ENCODE measurements at regions not wholly inside any gene's neighbourhood (a gene's known extent, or its start where the extent isn't known, plus 50 kb on each side); places are given as distances from the start of the nearest gene placed in this dataset.

GRCh38 chr3:74789111-74789510, 174.7 kb upstream of the CNTN3 start:
- Mint-ChIP-seq H3K9me3 (ENCODE audit: low read depth) (no peaks in the 10 kb centered on the region), H3K36me3 (ENCODE audit: low read depth) (no peaks in the 10 kb centered on the region), H3K27me3 (ENCODE audit: low read depth) (no peaks in the 10 kb centered on the region), H3K4me3 (ENCODE audit: unreplicated experiment) (no peak overlapping the region), H3K27ac (ENCODE audit: unreplicated experiment) (no peak overlapping the region), H3K4me1 (ENCODE audit: low read depth) (no peaks in the 10 kb centered on the region)
- no peak for DNase-seq (ENCODE audit: low spot score)
- TF ChIP-seq CTCF (IDR thresholded peaks at IDR 0.05), result no peak

- Mint-ChIP-seq H3K27me3 (ENCODE audit: low read depth) (peaks cover 4% of the 10 kb centered on the region), H3K27ac (ENCODE audit: unreplicated experiment) (no peak overlapping the region), H3K36me3 (ENCODE audit: low read depth) (no peaks in the 10 kb centered on the region), H3K4me1 (ENCODE audit: low read depth) (no peaks in the 10 kb centered on the region), H3K4me3 (ENCODE audit: unreplicated experiment) (no peak overlapping the region), H3K9me3 (ENCODE audit: low read depth) (no peaks in the 10 kb centered on the region)
- no peak for TF ChIP-seq CTCF (IDR thresholded peaks at IDR 0.05)
- no peak for DNase-seq (ENCODE audit: low spot score)
These were observed 172.6 kb upstream of the CNTN3 start for GRCh38 chr3:74787011-74787410.

- TF ChIP-seq CTCF (IDR thresholded peaks at IDR 0.05), result no peak
- Mint-ChIP-seq H3K4me3 (ENCODE audit: unreplicated experiment) (no peak overlapping the region), H3K27me3 (ENCODE audit: low read depth) (no peaks in the 10 kb centered on the region), H3K27ac (ENCODE audit: unreplicated experiment) (no peak overlapping the region), H3K4me1 (ENCODE audit: low read depth) (no peaks in the 10 kb centered on the region), H3K9me3 (ENCODE audit: low read depth) (no peaks in the 10 kb centered on the region), H3K36me3 (ENCODE audit: low read depth) (no peaks in the 10 kb centered on the region)
- no peak for DNase-seq (ENCODE audit: low spot score)
These were observed 156.9 kb upstream of the CNTN3 start for GRCh38 chr3:74771401-74771800.

- H3K36me3 Mint-ChIP-seq (ENCODE audit: low read depth), result no peaks in the 10 kb centered on the region
- H3K27me3 Mint-ChIP-seq (ENCODE audit: low read depth), result no peaks in the 10 kb centered on the region
- H3K4me1 Mint-ChIP-seq (ENCODE audit: low read depth), result no peaks in the 10 kb centered on the region
- H3K4me3 Mint-ChIP-seq (ENCODE audit: unreplicated experiment), result no peak overlapping the region
- no peaks in the 10 kb centered on the region for H3K9me3 Mint-ChIP-seq (ENCODE audit: low read depth)
- H3K27ac Mint-ChIP-seq (ENCODE audit: unreplicated experiment), result no peak overlapping the region
- TF ChIP-seq CTCF (IDR thresholded peaks at IDR 0.05), result no peak
- DNase-seq (ENCODE audit: low spot score), result no peak
These were observed 153.6 kb upstream of the CNTN3 start for GRCh38 chr3:74768010-74768409.

- Mint-ChIP-seq H3K4me1 (ENCODE audit: low read depth) (no peaks in the 10 kb centered on the region), H3K27ac (ENCODE audit: unreplicated experiment) (no peak overlapping the region), H3K27me3 (ENCODE audit: low read depth) (no peaks in the 10 kb centered on the region), H3K4me3 (ENCODE audit: unreplicated experiment) (no peak overlapping the region), H3K36me3 (ENCODE audit: low read depth) (no peaks in the 10 kb centered on the region), H3K9me3 (ENCODE audit: low read depth) (no peaks in the 10 kb centered on the region)
- no peak for DNase-seq (ENCODE audit: low spot score)
- TF ChIP-seq CTCF (IDR thresholded peaks at IDR 0.05), result no peak
These were observed 151.9 kb upstream of the CNTN3 start for GRCh38 chr3:74766405-74766804.
